Thyroid gland (tissue), 4 donors: ENCODE measurements at regions not wholly inside any gene's neighbourhood (a gene's known extent, or its start where the extent isn't known, plus 50 kb on each side); places are given as distances from the start of the nearest gene placed in this dataset.

Experiments
- POLR2A ChIP-seq, 2 donors: fragments of 450-650 bp; IDR thresholded peaks; one replicate each; pipeline ENCODE4 v1.6.1; 2017; ENCODE audit warnings: antibody characterized with exemption in 2 of 2, mild to moderate bottlenecking in 2 of 2, moderate library complexity in 1 of 2
- TF ChIP-seq, protein P1 (sequence below), 6 experiments: fragments of 200-600 bp in 3 of 6; fragments of 450-650 bp in 3 of 6; sonication (generic) in 3 of 6; IDR thresholded peaks; one replicate each; pipeline ENCODE4 v1.5.1; 2016 to 2019; ENCODE audit warnings: antibody characterized with exemption in 6 of 6, mild to moderate bottlenecking in 2 of 6, inconsistent platforms in 1 of 6, moderate library complexity in 1 of 6

GRCh38 chr12:24307153-24307552, 357.7 kb upstream of the SOX5 start:
- TF ChIP-seq, protein P1, sequence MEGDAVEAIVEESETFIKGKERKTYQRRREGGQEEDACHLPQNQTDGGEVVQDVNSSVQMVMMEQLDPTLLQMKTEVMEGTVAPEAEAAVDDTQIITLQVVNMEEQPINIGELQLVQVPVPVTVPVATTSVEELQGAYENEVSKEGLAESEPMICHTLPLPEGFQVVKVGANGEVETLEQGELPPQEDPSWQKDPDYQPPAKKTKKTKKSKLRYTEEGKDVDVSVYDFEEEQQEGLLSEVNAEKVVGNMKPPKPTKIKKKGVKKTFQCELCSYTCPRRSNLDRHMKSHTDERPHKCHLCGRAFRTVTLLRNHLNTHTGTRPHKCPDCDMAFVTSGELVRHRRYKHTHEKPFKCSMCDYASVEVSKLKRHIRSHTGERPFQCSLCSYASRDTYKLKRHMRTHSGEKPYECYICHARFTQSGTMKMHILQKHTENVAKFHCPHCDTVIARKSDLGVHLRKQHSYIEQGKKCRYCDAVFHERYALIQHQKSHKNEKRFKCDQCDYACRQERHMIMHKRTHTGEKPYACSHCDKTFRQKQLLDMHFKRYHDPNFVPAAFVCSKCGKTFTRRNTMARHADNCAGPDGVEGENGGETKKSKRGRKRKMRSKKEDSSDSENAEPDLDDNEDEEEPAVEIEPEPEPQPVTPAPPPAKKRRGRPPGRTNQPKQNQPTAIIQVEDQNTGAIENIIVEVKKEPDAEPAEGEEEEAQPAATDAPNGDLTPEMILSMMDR (IDR thresholded peaks at IDR 0.05) = no peak
- TF ChIP-seq POLR2A (IDR thresholded peaks at IDR 0.05) = no peak
